ENCODE measurements at regions not wholly inside any gene's neighbourhood (a gene's known extent, or its start where the extent isn't known, plus 50 kb on each side); places are given as distances from the start of the nearest gene placed in this dataset.

GRCh38 chr6:137723273-137724017 is 143.6 kb upstream of the TNFAIP3 start:
- Histone ChIP-seq H4K5ac (ENCODE audit: low read depth, low read length) (peak overlapping the region; percentile 54; the same call in 1 of the 2 replicates), H2BK20ac (ENCODE audit: low read depth, low read length) (no peak overlapping the region), H3K9ac (ENCODE audit: low read depth, low read length) (no peak overlapping the region), H2BK5ac (ENCODE audit: low read depth, low read length, poor library complexity, severe bottlenecking) (peak overlapping the region; percentile 56), H3K9me3 (ENCODE audit: control insufficient read depth, insufficient read depth, low read length) (no peaks in the 10 kb centered on the region), H2BK120ac (ENCODE audit: low read depth, low read length) (no peak overlapping the region), H3K9me1 (ENCODE audit: insufficient read depth, low read length) (peaks cover 1% of the 10 kb centered on the region; the same call in 1 of the 2 replicates), H2AFZ (replicated peaks; ENCODE audit: low read length, poor library complexity) (no peak overlapping the region), H3K4me2 (ENCODE audit: low read depth, low read length) (no peak overlapping the region), H2BK15ac (ENCODE audit: low read depth, low read length) (peak overlapping the region; percentile 3; the same call in 1 of the 3 replicates), H3K4me1 (ENCODE audit: control insufficient read depth, insufficient read depth, low read length) (peaks cover 6% of the 10 kb centered on the region; the same call in 1 of the 2 replicates), H3K27ac (ENCODE audit: insufficient read depth, low read length) (0 out of 2 replicates have a peak overlapping the region, but pooled peaks have one; percentile 7), H3K23ac (ENCODE audit: low read depth, low read length) (no peak overlapping the region), H3K27me3 (ENCODE audit: control insufficient read depth, insufficient read depth, low read length) (no peaks in the 10 kb centered on the region), H3K36me3 (ENCODE audit: control insufficient read depth, insufficient read depth, low read length) (no peaks in the 10 kb centered on the region), H3K4ac (ENCODE audit: low read depth, low read length) (no peak overlapping the region), H3K4me3 (ENCODE audit: insufficient read depth, low read depth, low read length) (no peak overlapping the region), H3K18ac (ENCODE audit: low read depth, low read length) (peak overlapping the region; percentile 99), H4K8ac (ENCODE audit: low read depth in 2 of 2, low read length in 2 of 2) (no peak overlapping the region), H4K91ac (ENCODE audit: insufficient read depth, low read depth, low read length) (no peak overlapping the region), H3K79me1 (ENCODE audit: low read depth in 1 of 2, low read length in 2 of 2) (no peaks in the 10 kb centered on the region), H3K14ac (replicated peaks; ENCODE audit: low read depth, low read length) (no peak overlapping the region), H2AK9ac (replicated peaks; ENCODE audit: low read depth, low read length, poor library complexity) (no peak overlapping the region), H2AK5ac (ENCODE audit: low read depth, low read length) (no peak overlapping the region), H3K56ac (ENCODE audit: extremely low read depth, insufficient read depth, low read length) (no peak overlapping the region), H4K20me1 (ENCODE audit: insufficient read depth, low read length) (no peaks in the 10 kb centered on the region)
- no peak for ATAC-seq (ENCODE audit: low read depth)
- ChIA-PET POLR2A (ENCODE audit: unreplicated experiment) (no interaction called here), CTCF (interaction anchor here (0.6 to 1.0 kb wide), 3 partner anchors 15 to 77 kb away, joined by 3 to 4 read pairs (median 3); no protein-coding TSS in a partner anchor)
- intact Hi-C loops (cut with micrococcal nuclease): no loop called here
- dilution Hi-C loops (cut with HindIII; ENCODE audit: low sequenced_read_pairs, unreplicated experiment): no loop called here
- no TSS peak for BruUV-seq (replicated peaks)
- in situ Hi-C loops (cut with MboI; ENCODE audit: low sequenced_read_pairs): no loop called here
- WGBS, 2 experiments (ENCODE audit: extremely low coverage in 2 of 2, insufficient read length in 1 of 2): no CpG with 5 or more reads among the region's 4 CpGs
- no peak for DNase-seq
- TF ChIP-seq RCOR1 (IDR thresholded peaks at IDR 0.05; ENCODE audit: insufficient replicate concordance, low read length) (no peak), CTCF (conservative IDR thresholded peaks at IDR 0.05; ENCODE audit: low read depth, low read length) (no peak), RAD21 (IDR thresholded peaks at IDR 0.05; ENCODE audit: low read length) (no peak), CEBPB (IDR thresholded peaks at IDR 0.05; ENCODE audit: low read depth, low read length) (no peak), MAFK (IDR thresholded peaks at IDR 0.05; ENCODE audit: low read depth, low read length) (no peak), POLR2A (IDR thresholded peaks at IDR 0.05; ENCODE audit: low read depth, low read length) (no peak), FOS (IDR thresholded peaks at IDR 0.05; ENCODE audit: low read depth, low read length) (no peak), RFX5 (IDR thresholded peaks at IDR 0.05; ENCODE audit: low read depth, low read length) (no peak), SMC3 (IDR thresholded peaks at IDR 0.05; ENCODE audit: low read depth, low read length) (no peak), MXI1 (IDR thresholded peaks at IDR 0.05; ENCODE audit: borderline replicate concordance, low read depth, low read length) (no peak), ELK1 (IDR thresholded peaks at IDR 0.05; ENCODE audit: borderline replicate concordance, low read depth, low read length) (no peak), CHD1 (IDR thresholded peaks at IDR 0.05; ENCODE audit: low read depth, low read length) (no peak), NFE2L2 (IDR thresholded peaks at IDR 0.05; ENCODE audit: low read depth, low read length) (no peak), USF2 (IDR thresholded peaks at IDR 0.05; ENCODE audit: low read depth, low read length) (no peak), BHLHE40 (IDR thresholded peaks at IDR 0.05; ENCODE audit: low read depth, low read length) (no peak)
